RWPE2 (cell line): ENCODE measurements at regions not wholly inside any gene's neighbourhood (a gene's known extent, or its start where the extent isn't known, plus 50 kb on each side); places are given as distances from the start of the nearest gene placed in this dataset.

Experiments
- ATAC-seq: fragments of 200-7000 bp; cut with Tn5 transposase; 3 replicates; pipeline ENCODE4 v1.9.1; 2021; ENCODE audit warnings: low read depth
- DNase-seq: peaks from one replicate; pipeline ENCODE4 v3.0.0-alpha.2; 2020; ENCODE audit warnings: low spot score
- H3K27ac ChIP-seq: fragments of 450-650 bp; 2 replicates; pipeline ENCODE4 v1.5.1; 2017; ENCODE audit warnings: mild to moderate bottlenecking; ENCODE audit not compliant: poor library complexity, severe bottlenecking
- H3K27me3 ChIP-seq: fragments of 250-450 bp; sonication (Bioruptor Pico); 2 replicates; pipeline ENCODE4 v1.5.1; 2021; ENCODE audit warnings: mild to moderate bottlenecking, moderate library complexity; ENCODE audit not compliant: insufficient read depth, poor library complexity, severe bottlenecking
- H3K36me3 ChIP-seq: fragments of 250-450 bp; sonication (Bioruptor Pico); 2 replicates; pipeline ENCODE4 v1.5.1; 2020; ENCODE audit warnings: low read depth, mild to moderate bottlenecking, moderate library complexity
- H3K4me1 ChIP-seq: fragments of 250-450 bp; sonication (Bioruptor Pico); 2 replicates; pipeline ENCODE4 v1.5.1; 2021; ENCODE audit warnings: mild to moderate bottlenecking, moderate library complexity; ENCODE audit not compliant: insufficient read depth, poor library complexity, severe bottlenecking
- H3K4me3 ChIP-seq: fragments of 250-450 bp; sonication (Bioruptor Pico); 2 replicates; pipeline ENCODE4 v1.5.1; 2021; ENCODE audit warnings: mild to moderate bottlenecking, moderate library complexity; ENCODE audit not compliant: severe bottlenecking
- H3K9me3 ChIP-seq: fragments of 250-450 bp; sonication (Bioruptor Pico); 2 replicates; pipeline ENCODE4 v1.5.1; 2021; ENCODE audit warnings: mild to moderate bottlenecking, moderate library complexity; ENCODE audit not compliant: severe bottlenecking
- TF ChIP-seq, protein P1 (sequence below): fragments of 450-650 bp; IDR thresholded peaks from one replicate; pipeline ENCODE4 v1.5.1; 2017; ENCODE audit warnings: mild to moderate bottlenecking, moderate library complexity; ENCODE audit not compliant: poor library complexity, severe bottlenecking

DNA sequence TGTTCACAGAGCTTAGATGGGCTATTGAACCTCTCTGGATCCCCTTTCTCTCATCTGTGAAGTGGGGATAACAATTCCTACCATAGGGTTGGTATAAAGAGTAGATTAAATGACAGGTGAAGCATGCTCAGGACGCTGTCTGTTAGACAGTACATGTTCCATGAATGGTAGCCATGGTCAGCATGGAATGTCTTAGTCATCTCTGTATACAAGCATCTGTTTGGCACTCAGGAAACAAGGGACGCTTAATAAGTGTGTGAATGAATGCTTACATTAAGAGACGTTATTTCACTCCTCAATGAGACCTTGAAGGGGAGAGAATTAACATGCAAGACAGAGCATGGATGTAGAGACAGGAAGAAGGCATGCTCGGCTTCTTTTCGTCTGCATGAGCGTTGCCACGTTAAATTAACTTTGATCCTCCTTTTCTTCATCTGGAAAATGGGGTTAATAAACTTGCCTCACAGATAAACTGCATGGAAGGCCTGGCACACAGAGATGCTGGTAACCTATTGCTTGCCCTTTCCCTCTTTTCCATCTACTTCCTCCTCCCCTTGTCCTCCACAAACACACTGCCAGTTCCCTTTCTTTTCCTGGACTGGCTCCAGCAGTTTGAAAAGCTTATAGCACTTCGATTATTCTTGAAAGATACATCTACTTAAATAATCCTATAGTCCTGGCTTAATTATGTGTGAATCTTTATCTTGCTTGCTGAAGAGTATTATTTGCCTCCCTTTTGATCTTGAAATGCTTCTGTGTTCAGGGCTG is 267.2 kb upstream of the MTNR1B start:
- Histone ChIP-seq H3K9me3 (no peaks in the 10 kb centered on the region), H3K36me3 (no peaks in the 10 kb centered on the region), H3K4me3 (no peak overlapping the region), H3K4me1 (peaks cover 20% of the 10 kb centered on the region), H3K27me3 (no peaks in the 10 kb centered on the region), H3K27ac (peak overlapping the region; percentile 90)
- no peak for ATAC-seq
- TF ChIP-seq, protein P1, sequence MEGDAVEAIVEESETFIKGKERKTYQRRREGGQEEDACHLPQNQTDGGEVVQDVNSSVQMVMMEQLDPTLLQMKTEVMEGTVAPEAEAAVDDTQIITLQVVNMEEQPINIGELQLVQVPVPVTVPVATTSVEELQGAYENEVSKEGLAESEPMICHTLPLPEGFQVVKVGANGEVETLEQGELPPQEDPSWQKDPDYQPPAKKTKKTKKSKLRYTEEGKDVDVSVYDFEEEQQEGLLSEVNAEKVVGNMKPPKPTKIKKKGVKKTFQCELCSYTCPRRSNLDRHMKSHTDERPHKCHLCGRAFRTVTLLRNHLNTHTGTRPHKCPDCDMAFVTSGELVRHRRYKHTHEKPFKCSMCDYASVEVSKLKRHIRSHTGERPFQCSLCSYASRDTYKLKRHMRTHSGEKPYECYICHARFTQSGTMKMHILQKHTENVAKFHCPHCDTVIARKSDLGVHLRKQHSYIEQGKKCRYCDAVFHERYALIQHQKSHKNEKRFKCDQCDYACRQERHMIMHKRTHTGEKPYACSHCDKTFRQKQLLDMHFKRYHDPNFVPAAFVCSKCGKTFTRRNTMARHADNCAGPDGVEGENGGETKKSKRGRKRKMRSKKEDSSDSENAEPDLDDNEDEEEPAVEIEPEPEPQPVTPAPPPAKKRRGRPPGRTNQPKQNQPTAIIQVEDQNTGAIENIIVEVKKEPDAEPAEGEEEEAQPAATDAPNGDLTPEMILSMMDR, result no peak
- DNase-seq, result no peak

DNA sequence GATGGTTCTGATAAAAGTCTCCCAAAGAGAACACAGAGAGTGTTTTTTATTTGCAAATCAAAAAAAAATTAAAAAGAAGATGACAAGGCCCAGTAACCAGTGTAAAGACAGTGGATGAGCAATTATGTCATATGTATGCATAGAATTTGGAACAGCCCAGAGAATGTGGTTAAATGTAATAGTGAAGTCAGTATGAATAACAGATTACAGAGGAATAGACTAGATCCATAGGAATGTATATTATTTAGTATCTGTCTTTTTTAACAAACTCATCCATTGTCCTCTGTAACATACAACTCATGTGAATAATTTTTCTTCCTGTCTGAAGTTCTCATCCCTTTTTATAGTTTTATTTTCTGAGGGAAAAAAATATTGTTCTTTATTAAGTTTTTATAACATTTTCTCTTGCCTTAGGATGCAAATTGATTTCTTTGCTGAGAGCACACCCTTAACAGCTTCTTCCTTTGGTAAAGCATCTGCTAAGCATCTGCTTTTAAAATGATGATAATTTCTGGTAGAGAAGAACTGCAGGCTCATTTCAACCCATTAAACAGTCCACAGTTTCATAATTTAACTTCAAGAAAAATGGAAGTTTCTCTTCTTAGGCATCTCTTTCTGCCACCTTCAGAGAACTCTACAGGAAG is 266.5 kb upstream of the MTNR1B start:
- TF ChIP-seq, protein P1, result no peak
- Histone ChIP-seq H3K4me1 (peaks cover 25% of the 10 kb centered on the region), H3K27ac (peak overlapping the region; percentile 90), H3K4me3 (no peak overlapping the region), H3K36me3 (no peaks in the 10 kb centered on the region), H3K9me3 (no peaks in the 10 kb centered on the region), H3K27me3 (no peaks in the 10 kb centered on the region)
- ATAC-seq, result peak; percentile 71
- DNase-seq, result no peak

DNA sequence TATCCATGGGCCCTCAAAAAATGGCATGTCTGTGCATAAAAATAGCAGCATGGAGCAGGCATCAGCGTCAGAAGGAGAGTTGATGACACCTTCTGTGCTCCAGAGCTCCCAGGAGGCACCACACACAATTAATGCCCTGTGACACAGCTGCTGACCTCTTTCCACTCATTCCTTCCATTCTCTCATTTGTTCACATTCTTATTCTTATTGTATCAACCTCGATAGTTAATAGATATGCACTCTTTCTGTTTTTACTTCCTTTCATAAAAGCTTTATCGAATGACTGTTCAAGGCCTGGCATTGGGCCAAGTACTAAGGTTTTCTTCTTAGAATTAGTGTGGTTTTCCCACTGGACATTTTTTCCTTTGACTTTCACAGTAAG is 266.0 kb upstream of the MTNR1B start:
- no peaks in the 10 kb centered on the region for H3K27me3 ChIP-seq
- TF ChIP-seq, protein P1, result no peak
- H3K27ac ChIP-seq, result peak overlapping the region; percentile 90
- DNase-seq (no peak), ATAC-seq (no peak)
- no peaks in the 10 kb centered on the region for H3K36me3 ChIP-seq
- peaks cover 27% of the 10 kb centered on the region for H3K4me1 ChIP-seq
- no peak overlapping the region for H3K4me3 ChIP-seq
- no peaks in the 10 kb centered on the region for H3K9me3 ChIP-seq

DNA sequence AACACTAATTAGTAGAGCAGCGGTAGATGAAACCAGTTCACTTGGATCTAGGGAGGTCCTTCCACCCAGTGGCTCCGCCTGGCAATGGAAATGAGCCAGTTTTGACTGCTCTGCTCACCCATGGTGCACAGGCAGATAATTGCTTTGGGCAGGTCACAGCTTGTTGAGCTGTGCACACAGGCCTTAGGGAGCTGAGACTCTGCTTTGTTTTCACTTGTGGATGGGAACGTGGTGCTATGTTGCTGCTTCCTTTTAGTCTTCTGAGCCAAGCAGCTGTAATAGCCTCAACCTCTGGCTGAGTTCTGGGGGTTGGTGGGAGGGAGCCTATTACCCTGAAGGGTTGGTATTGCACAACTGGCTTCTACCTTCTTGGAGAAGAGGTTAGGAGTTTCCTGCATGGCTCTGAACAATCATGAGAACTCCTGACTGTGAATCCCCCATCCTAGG is 262.3 kb upstream of the MTNR1B start:
- ATAC-seq (peak; percentile 94), DNase-seq (peak; percentile 81)
- Histone ChIP-seq H3K4me3 (no peak overlapping the region), H3K36me3 (no peaks in the 10 kb centered on the region), H3K4me1 (peaks cover 27% of the 10 kb centered on the region), H3K9me3 (no peaks in the 10 kb centered on the region), H3K27me3 (no peaks in the 10 kb centered on the region), H3K27ac (peak overlapping the region; percentile 60)
- TF ChIP-seq, protein P1, result no peak

DNA sequence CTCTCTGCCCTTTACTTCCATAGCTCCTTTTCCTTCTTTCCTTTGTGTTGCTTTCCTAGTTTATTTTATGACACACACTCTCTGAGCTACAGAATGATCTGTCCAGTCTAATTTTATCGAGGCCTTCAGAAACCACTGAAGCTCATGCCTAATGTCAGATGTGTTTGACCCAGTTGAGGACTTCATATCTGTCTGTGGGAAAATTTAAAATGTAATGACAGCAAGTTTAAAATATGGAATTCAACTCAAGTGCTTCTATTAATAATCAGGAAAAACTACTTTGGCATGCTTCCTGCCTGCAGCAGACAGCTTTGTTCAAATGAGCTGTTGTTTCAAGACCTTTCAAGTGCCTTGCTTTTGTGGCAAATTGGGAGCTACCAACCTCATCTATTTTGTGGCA is 261.8 kb upstream of the MTNR1B start:
- DNase-seq, result no peak
- Histone ChIP-seq H3K4me1 (peaks cover 24% of the 10 kb centered on the region), H3K27me3 (no peaks in the 10 kb centered on the region), H3K27ac (peak overlapping the region; percentile 60), H3K4me3 (no peak overlapping the region), H3K36me3 (no peaks in the 10 kb centered on the region), H3K9me3 (no peaks in the 10 kb centered on the region)
- no peak for ATAC-seq
- TF ChIP-seq, protein P1, result no peak
